ENCODE measurements at regions not wholly inside any gene's neighbourhood (a gene's known extent, or its start where the extent isn't known, plus 50 kb on each side); places are given as distances from the start of the nearest gene placed in this dataset.

GRCh38 chr12:59963546-59963945 lies 367.7 kb downstream of the SLC16A7 start:
- TF ChIP-seq CTCF (IDR thresholded peaks at IDR 0.05) = no peak
- TF ChIP-seq POLR2A (IDR thresholded peaks at IDR 0.05) = no peak
